HCT116 (cell line): ENCODE measurements at regions not wholly inside any gene's neighbourhood (a gene's known extent, or its start where the extent isn't known, plus 50 kb on each side); places are given as distances from the start of the nearest gene placed in this dataset.

Experiments used
- ATAC-seq: fragments of 200-7000 bp; cut with Tn5 transposase; 2 replicates; pipeline ENCODE4 v1.9.1; 2020; ENCODE audit warnings: mild to moderate bottlenecking, moderate library complexity
- BruUV-seq: library from RNA; stranded (reverse); fragments of 400-500 nt; replicated peaks from 2 replicates; lab custom pipeline; 2021; lab: Mats Ljungman, UMichigan
- CTCF ChIA-PET: fragments of 300-600 bp; sonication (Branson Sonifier 250); formaldehyde crosslinking; loops from one replicate; lab custom pipeline; 2021; ENCODE audit warnings: antibody characterized with exemption; lab: Charles Lee
- POLR2A ChIA-PET: fragments of 300-600, 350-600 bp; sonication (Branson Sonifier 250); formaldehyde crosslinking; loops from one replicate; lab custom pipeline; 2021; ENCODE audit warnings: antibody characterized with exemption; lab: Charles Lee
- RAD21 ChIA-PET, 2 experiments: fragments of 300-600 bp; sonication (Branson Sonifier 250); formaldehyde crosslinking; loops; one replicate each; lab custom pipeline; 2023; ENCODE audit warnings: low total read pairs in 2 of 2; ENCODE audit not compliant: uncharacterized antibody in 2 of 2, unreplicated experiment in 2 of 2, low non-redundant PET in 1 of 2; lab: Charles Lee
- DNase-seq: peaks from one replicate; pipeline ENCODE4 v3.0.0-alpha.2; 2010; ENCODE audit warnings: low read depth, low spot score
- H2AFZ ChIP-seq: fragments of 200-600 bp; shearing (Covaris generic), sonication (generic); 2 replicates; pipeline ENCODE4 v1.6.1; 2017; ENCODE audit warnings: low read depth, mixed run types, mixed read lengths, antibody characterized with exemption, low read length; ENCODE audit not compliant: poor library complexity, severe bottlenecking
- H3K27ac ChIP-seq: 2 replicates; pipeline ENCODE4 v1.5.1; 2012; ENCODE audit warnings: low read depth, low read length
- H3K27me3 ChIP-seq: fragments of 200-600 bp; sonication (generic); 2 replicates; pipeline ENCODE4 v1.6.1; 2016; ENCODE audit warnings: mixed run types, low read length, mixed read lengths; ENCODE audit not compliant: insufficient read depth
- H3K36me3 ChIP-seq, 2 experiments: fragments of 200-500 bp in 1 of 2; fragments of 200-600 bp in 1 of 2; sonication (Bioruptor generic) in 1 of 2; sonication (generic) in 1 of 2; 2 replicates each; pipeline versions ENCODE4 v1.5.1 to v1.6.1; 2014 to 2016; ENCODE audit warnings: low read length in 2 of 2, inconsistent platforms in 1 of 2, mixed read lengths in 1 of 2, mixed run types in 1 of 2; ENCODE audit not compliant: insufficient read depth in 2 of 2, control insufficient read depth in 1 of 2
- H3K4me1 ChIP-seq, 2 experiments: fragments of 200-600 bp in 1 of 2; sonication (generic) in 1 of 2; 2 replicates each; pipeline versions ENCODE4 v1.5.1 to v1.6.1; 2012 to 2017; ENCODE audit warnings: low read length in 2 of 2, inconsistent platforms in 1 of 2, mild to moderate bottlenecking in 1 of 2, mixed read lengths in 1 of 2, mixed run types in 1 of 2, moderate library complexity in 1 of 2; ENCODE audit not compliant: insufficient read depth in 2 of 2, control insufficient read depth in 1 of 2
- H3K4me2 ChIP-seq: fragments of 200-600 bp; sonication (generic); 2 replicates; pipeline ENCODE4 v1.6.1; 2017; ENCODE audit warnings: mixed run types, low read length, mixed read lengths
- H3K4me3 ChIP-seq, 2 experiments: fragments of 200-600 bp in 1 of 2; sonication (generic) in 1 of 2; replicated peaks in 1 of 2; 2 replicates each; pipeline ENCODE4 v1.5.1; 2011 to 2016; ENCODE audit warnings: low read length in 2 of 2, control low read depth in 1 of 2, low read depth in 1 of 2, mild to moderate bottlenecking in 1 of 2, mixed read lengths in 1 of 2, mixed run types in 1 of 2
- H3K79me2 ChIP-seq: fragments of 200-600 bp; sonication (generic); 2 replicates; pipeline ENCODE4 v1.6.1; 2017; ENCODE audit warnings: mild to moderate bottlenecking, mixed run types, low read length, moderate library complexity, mixed read lengths; ENCODE audit not compliant: insufficient read depth
- H3K9ac ChIP-seq: fragments of 200-600 bp; sonication (generic); 2 replicates; pipeline ENCODE4 v1.6.1; 2016; ENCODE audit warnings: low read length, mixed read lengths
- H3K9me2 ChIP-seq: fragments of 200-600 bp; sonication (generic), shearing (Covaris generic); 2 replicates; pipeline ENCODE4 v1.6.1; 2017; ENCODE audit warnings: mixed run types, mild to moderate bottlenecking, moderate library complexity; ENCODE audit not compliant: insufficient read depth
- H3K9me3 ChIP-seq, 2 experiments: fragments of 200-500 bp in 1 of 2; fragments of 200-600 bp in 1 of 2; sonication (Bioruptor generic) in 1 of 2; sonication (generic) in 1 of 2; 2 replicates each; pipeline ENCODE4 v1.6.1; 2014 to 2017; ENCODE audit warnings: low read length in 2 of 2, mixed read lengths in 2 of 2, inconsistent platforms in 1 of 2, low read depth in 1 of 2, mild to moderate bottlenecking in 1 of 2, mixed run types in 1 of 2, moderate library complexity in 1 of 2; ENCODE audit not compliant: control insufficient read depth in 1 of 2, insufficient read depth in 1 of 2
- H4K20me1 ChIP-seq: fragments of 200-600 bp; sonication (generic), shearing (Covaris generic); 2 replicates; pipeline ENCODE4 v1.6.1; 2017; ENCODE audit warnings: mixed run types, mild to moderate bottlenecking, moderate library complexity; ENCODE audit not compliant: insufficient read depth
- CBX3 ChIP-seq: IDR thresholded peaks from 2 replicates; pipeline ENCODE4 v1.6.1; 2012; ENCODE audit warnings: low read depth
- EGR1 ChIP-seq: IDR thresholded peaks from 2 replicates; pipeline ENCODE4 v1.6.1; 2012; ENCODE audit warnings: low read depth
- ELF1 ChIP-seq: IDR thresholded peaks from 2 replicates; pipeline ENCODE4 v1.6.1; 2012; ENCODE audit warnings: low read depth, borderline replicate concordance
- EZH2 ChIP-seq: fragments of 200-600 bp; sonication (generic); IDR thresholded peaks from 2 replicates; pipeline ENCODE4 v1.6.1; 2017; ENCODE audit warnings: antibody characterized with exemption, mixed run types
- FOSL1 ChIP-seq: IDR thresholded peaks from 2 replicates; pipeline ENCODE4 v1.6.1; 2012; ENCODE audit warnings: low read depth
- JUND ChIP-seq: IDR thresholded peaks from 2 replicates; pipeline ENCODE4 v1.6.1; 2012
- POLR2A ChIP-seq: IDR thresholded peaks from 2 replicates; pipeline ENCODE4 v1.7.0; 2011; ENCODE audit warnings: borderline replicate concordance; ENCODE audit not compliant: insufficient read depth, insufficient read length; ENCODE audit errors: extremely low read depth
- POLR2AphosphoS5 ChIP-seq: IDR thresholded peaks from 2 replicates; pipeline ENCODE4 v1.6.1; 2011; ENCODE audit warnings: mild to moderate bottlenecking, low read depth, low read length, moderate library complexity
- RAD21 ChIP-seq: IDR thresholded peaks from 2 replicates; pipeline ENCODE4 v1.6.1; 2012; ENCODE audit warnings: low read depth, mild to moderate bottlenecking
- SIN3A ChIP-seq: IDR thresholded peaks from 2 replicates; pipeline ENCODE4 v1.6.1; 2012; ENCODE audit warnings: low read depth
- SP1 ChIP-seq: IDR thresholded peaks from 2 replicates; pipeline ENCODE4 v1.6.1; 2012; ENCODE audit warnings: low read depth
- SRF ChIP-seq: IDR thresholded peaks from 2 replicates; pipeline ENCODE4 v1.6.1; 2012; ENCODE audit warnings: low read depth
- YY1 ChIP-seq: IDR thresholded peaks from 2 replicates; pipeline ENCODE4 v1.6.1; 2011; ENCODE audit warnings: low read length, low read depth, moderate library complexity, mild to moderate bottlenecking; ENCODE audit not compliant: insufficient replicate concordance; ENCODE audit errors: extremely low read depth
- ZFX ChIP-seq: fragments of 450-650 bp; IDR thresholded peaks from 2 replicates; pipeline ENCODE4 v1.6.1; 2017
- ZNF274 ChIP-seq: fragments of 200-500 bp; sonication (Bioruptor generic); IDR thresholded peaks from 2 replicates; pipeline ENCODE4 v1.6.1; 2014; ENCODE audit warnings: mild to moderate bottlenecking, low read depth, low read length, inconsistent platforms
- intact Hi-C: fragments of 100-400 bp; cut with micrococcal nuclease; formaldehyde crosslinking; loops from 2 replicates; pipeline ENCODE4 v1.10.0; 2022
- TF ChIP-seq, protein P1 (sequence below): IDR thresholded peaks from 2 replicates; pipeline ENCODE4 v1.6.1; 2011; ENCODE audit warnings: mild to moderate bottlenecking, low read length, moderate library complexity; ENCODE audit not compliant: insufficient replicate concordance; ENCODE audit errors: extremely low read depth
- TF ChIP-seq, protein P2 (sequence below), 3 experiments: fragments of 200-600 bp in 1 of 3; sonication (generic) in 1 of 3; IDR thresholded peaks in 2 of 3; conservative IDR thresholded peaks in 1 of 3; 2 replicates each; pipeline ENCODE4 v1.5.1; 2012 to 2017; ENCODE audit warnings: low read depth in 2 of 3, low read length in 2 of 3, antibody characterized with exemption in 1 of 3, borderline replicate concordance in 1 of 3, control low read depth in 1 of 3, mild to moderate bottlenecking in 1 of 3, mixed read lengths in 1 of 3, mixed run types in 1 of 3, moderate library complexity in 1 of 3; ENCODE audit not compliant: insufficient read depth in 1 of 3
- TF ChIP-seq, protein P3 (sequence below): IDR thresholded peaks from 2 replicates; pipeline ENCODE4 v1.6.1; 2012

DNA sequence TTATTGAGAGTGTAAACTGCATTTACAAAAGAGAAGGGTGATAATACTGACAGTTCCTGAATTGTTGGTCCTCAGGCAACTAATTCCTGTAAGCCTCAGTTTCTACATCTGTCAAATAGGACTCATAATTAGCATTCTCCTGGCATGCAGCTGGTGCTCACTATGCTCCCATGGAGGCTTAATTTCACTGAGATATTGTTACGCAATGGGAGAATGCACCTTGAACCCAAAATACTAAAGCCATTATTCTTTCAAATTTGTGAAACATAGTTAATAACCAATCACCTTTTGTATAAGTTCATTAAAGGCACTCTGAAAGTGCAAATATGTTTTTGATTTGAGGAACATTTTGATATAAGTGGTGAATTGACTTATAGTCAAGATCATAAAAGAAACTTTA is 985.5 kb downstream of the CDH11 start:
- no peak overlapping the region for H3K9ac ChIP-seq
- ATAC-seq (no peak), DNase-seq (no peak)
- H3K9me2 ChIP-seq, result no peaks in the 10 kb centered on the region
- H3K9me3 ChIP-seq, result peaks cover 5 to 26% of the 10 kb centered on the region in 2 experiments; a peak in 2 of 4 replicates
- H3K27me3 ChIP-seq, result no peaks in the 10 kb centered on the region
- no peak overlapping the region for H3K27ac ChIP-seq
- no TSS peak for BruUV-seq
- CTCF ChIA-PET, result no interaction called here
- RAD21 ChIA-PET, result no interaction called here
- no peak overlapping the region for H3K4me2 ChIP-seq
- H2AFZ ChIP-seq, result no peak overlapping the region
- TF ChIP-seq, protein P1, sequence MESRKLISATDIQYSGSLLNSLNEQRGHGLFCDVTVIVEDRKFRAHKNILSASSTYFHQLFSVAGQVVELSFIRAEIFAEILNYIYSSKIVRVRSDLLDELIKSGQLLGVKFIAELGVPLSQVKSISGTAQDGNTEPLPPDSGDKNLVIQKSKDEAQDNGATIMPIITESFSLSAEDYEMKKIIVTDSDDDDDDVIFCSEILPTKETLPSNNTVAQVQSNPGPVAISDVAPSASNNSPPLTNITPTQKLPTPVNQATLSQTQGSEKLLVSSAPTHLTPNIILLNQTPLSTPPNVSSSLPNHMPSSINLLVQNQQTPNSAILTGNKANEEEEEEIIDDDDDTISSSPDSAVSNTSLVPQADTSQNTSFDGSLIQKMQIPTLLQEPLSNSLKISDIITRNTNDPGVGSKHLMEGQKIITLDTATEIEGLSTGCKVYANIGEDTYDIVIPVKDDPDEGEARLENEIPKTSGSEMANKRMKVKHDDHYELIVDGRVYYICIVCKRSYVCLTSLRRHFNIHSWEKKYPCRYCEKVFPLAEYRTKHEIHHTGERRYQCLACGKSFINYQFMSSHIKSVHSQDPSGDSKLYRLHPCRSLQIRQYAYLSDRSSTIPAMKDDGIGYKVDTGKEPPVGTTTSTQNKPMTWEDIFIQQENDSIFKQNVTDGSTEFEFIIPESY, result no peak
- TF ChIP-seq SP1, result no peak
- no peak for TF ChIP-seq EZH2
- no peak for TF ChIP-seq POLR2AphosphoS5
- no peak for TF ChIP-seq ELF1
- no peak for TF ChIP-seq ZFX
- TF ChIP-seq EGR1, result no peak
- TF ChIP-seq FOSL1, result no peak
- TF ChIP-seq YY1, result no peak
- H3K79me2 ChIP-seq, result no peaks in the 10 kb centered on the region
- intact Hi-C loops, result no loop called here
- H4K20me1 ChIP-seq, result no peaks in the 10 kb centered on the region
- POLR2A ChIA-PET, result no interaction called here
- no peaks in the 10 kb centered on the region for H3K36me3 ChIP-seq
- no peaks in the 10 kb centered on the region for H3K4me1 ChIP-seq
- H3K4me3 ChIP-seq, result no peak overlapping the region

DNA sequence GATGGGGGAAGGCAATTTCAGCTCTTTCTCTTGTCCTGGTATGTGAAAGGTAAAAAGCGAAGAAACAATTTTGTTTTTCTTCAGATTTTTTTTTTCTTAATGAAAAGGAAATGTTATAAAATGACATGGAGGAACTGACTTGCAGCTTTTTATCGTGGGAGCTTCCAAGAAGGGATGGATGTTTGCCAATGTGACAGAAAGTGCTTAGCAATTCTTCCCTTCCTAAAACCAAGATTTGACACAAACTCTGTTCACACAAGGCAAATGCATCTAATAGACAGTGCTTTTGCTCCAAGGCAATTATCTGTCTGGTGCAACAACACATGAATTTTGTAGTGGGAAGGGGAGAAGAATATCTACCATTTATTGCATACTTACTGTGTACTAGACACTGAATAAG is 988.5 kb downstream of the CDH11 start:
- ChIA-PET RAD21 (no interaction called here), POLR2A (no interaction called here), CTCF (no interaction called here)
- ATAC-seq (no peak), DNase-seq (no peak)
- Histone ChIP-seq H4K20me1 (no peaks in the 10 kb centered on the region), H3K4me2 (no peak overlapping the region), H3K9ac (no peak overlapping the region), H3K79me2 (no peaks in the 10 kb centered on the region), H3K9me3 (peaks cover 3 to 27% of the 10 kb centered on the region in 2 experiments; a peak in 2 of 4 replicates)
- no TSS peak for BruUV-seq
- TF ChIP-seq RAD21 (no peak), ZNF274 (no peak), EZH2 (no peak), SP1 (no peak), ZFX (no peak), POLR2A (no peak), SRF (no peak), POLR2AphosphoS5 (no peak), SIN3A (no peak), CBX3 (no peak), JUND (no peak)
- TF ChIP-seq, protein P2, sequence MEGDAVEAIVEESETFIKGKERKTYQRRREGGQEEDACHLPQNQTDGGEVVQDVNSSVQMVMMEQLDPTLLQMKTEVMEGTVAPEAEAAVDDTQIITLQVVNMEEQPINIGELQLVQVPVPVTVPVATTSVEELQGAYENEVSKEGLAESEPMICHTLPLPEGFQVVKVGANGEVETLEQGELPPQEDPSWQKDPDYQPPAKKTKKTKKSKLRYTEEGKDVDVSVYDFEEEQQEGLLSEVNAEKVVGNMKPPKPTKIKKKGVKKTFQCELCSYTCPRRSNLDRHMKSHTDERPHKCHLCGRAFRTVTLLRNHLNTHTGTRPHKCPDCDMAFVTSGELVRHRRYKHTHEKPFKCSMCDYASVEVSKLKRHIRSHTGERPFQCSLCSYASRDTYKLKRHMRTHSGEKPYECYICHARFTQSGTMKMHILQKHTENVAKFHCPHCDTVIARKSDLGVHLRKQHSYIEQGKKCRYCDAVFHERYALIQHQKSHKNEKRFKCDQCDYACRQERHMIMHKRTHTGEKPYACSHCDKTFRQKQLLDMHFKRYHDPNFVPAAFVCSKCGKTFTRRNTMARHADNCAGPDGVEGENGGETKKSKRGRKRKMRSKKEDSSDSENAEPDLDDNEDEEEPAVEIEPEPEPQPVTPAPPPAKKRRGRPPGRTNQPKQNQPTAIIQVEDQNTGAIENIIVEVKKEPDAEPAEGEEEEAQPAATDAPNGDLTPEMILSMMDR (IDR thresholded peaks at IDR 0.05 in 2 of 3, conservative IDR thresholded peaks at IDR 0.05 in 1 of 3; ENCODE audit: borderline replicate concordance in 1 of 3, insufficient read depth in 1 of 3, low read depth in 2 of 3, low read length in 2 of 3), result no peak
- TF ChIP-seq, protein P3, sequence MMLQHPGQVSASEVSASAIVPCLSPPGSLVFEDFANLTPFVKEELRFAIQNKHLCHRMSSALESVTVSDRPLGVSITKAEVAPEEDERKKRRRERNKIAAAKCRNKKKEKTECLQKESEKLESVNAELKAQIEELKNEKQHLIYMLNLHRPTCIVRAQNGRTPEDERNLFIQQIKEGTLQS, result no peak
- TF ChIP-seq, all 23 proteins: peak for 0
- intact Hi-C loops, result no loop called here
- Histone ChIP-seq H3K9me2 (no peaks in the 10 kb centered on the region), H2AFZ (no peak overlapping the region), H3K27me3 (no peaks in the 10 kb centered on the region), H3K4me3 (no peak overlapping the region), H3K4me1 (no peaks in the 10 kb centered on the region), H3K27ac (no peak overlapping the region), H3K36me3 (no peaks in the 10 kb centered on the region)
